ENCODE measurements at regions not wholly inside any gene's neighbourhood (a gene's known extent, or its start where the extent isn't known, plus 50 kb on each side); places are given as distances from the start of the nearest gene placed in this dataset.

GRCh38 chrX:13923845-13924244 is 105.8 kb downstream of the GEMIN8 start:
- TF ChIP-seq CTCF (IDR thresholded peaks at IDR 0.05): no peak

GRCh38 chrX:13923289-13923688 is 106.4 kb upstream of the GPM6B start:
- TF ChIP-seq CTCF (IDR thresholded peaks at IDR 0.05): no peak

GRCh38 chrX:13917507-13917906 is 100.6 kb upstream of the GPM6B start:
- no peak for TF ChIP-seq CTCF (IDR thresholded peaks at IDR 0.05)

GRCh38 chrX:13911586-13911985 is 94.7 kb upstream of the GPM6B start:
- TF ChIP-seq CTCF (IDR thresholded peaks at IDR 0.05): no peak

GRCh38 chrX:13906093-13906492 is 89.2 kb upstream of the GPM6B start:
- TF ChIP-seq CTCF (IDR thresholded peaks at IDR 0.05): no peak

- no peak for TF ChIP-seq CTCF (IDR thresholded peaks at IDR 0.05)
Observed at GRCh38 chrX:13903405-13903804, 86.5 kb upstream of the GPM6B start.

GRCh38 chrX:13902406-13902805 is 85.5 kb upstream of the GPM6B start:
- TF ChIP-seq CTCF (IDR thresholded peaks at IDR 0.05): no peak

- TF ChIP-seq CTCF (IDR thresholded peaks at IDR 0.05): no peak
Observed at GRCh38 chrX:13901354-13901753, 84.5 kb upstream of the GPM6B start.

Data from LNCAP (cell line).